ENCODE measurements at regions not wholly inside any gene's neighbourhood (a gene's known extent, or its start where the extent isn't known, plus 50 kb on each side); places are given as distances from the start of the nearest gene placed in this dataset.

- no peaks in the 10 kb centered on the region for H3K4me1 ChIP-seq (ENCODE audit: insufficient read depth, low read length, poor library complexity, severe bottlenecking)
- no peak for DNase-seq (ENCODE audit: low spot score)
- CTCF ChIA-PET = no interaction called here
- TF ChIP-seq CTCF (conservative IDR thresholded peaks at IDR 0.05; ENCODE audit: low read depth, low read length) (no peak), EZH2 (IDR thresholded peaks at IDR 0.05; ENCODE audit: borderline replicate concordance, low read depth, low read length, poor library complexity, severe bottlenecking) (no peak)
- H3K36me3 ChIP-seq (ENCODE audit: insufficient read depth, low read length, poor library complexity, severe bottlenecking) = no peaks in the 10 kb centered on the region
- H3K9me3 ChIP-seq (ENCODE audit: low read depth, low read length, poor library complexity, severe bottlenecking) = no peaks in the 10 kb centered on the region
- no peak overlapping the region for H3K4me3 ChIP-seq (ENCODE audit: low read depth, low read length, poor library complexity, severe bottlenecking)
- POLR2A ChIA-PET (ENCODE audit: low non-redundant PET) = no interaction called here
- H3K27me3 ChIP-seq (replicated peaks; ENCODE audit: insufficient read depth, low read depth, low read length, poor library complexity) = peaks cover 12% of the 10 kb centered on the region
- H3K27ac ChIP-seq (ENCODE audit: low read depth, low read length, poor library complexity, severe bottlenecking) = no peak overlapping the region
- intact Hi-C loops (cut with micrococcal nuclease; ENCODE audit: unreplicated experiment) = no loop called here
- no TSS peak for BruUV-seq (replicated peaks)
These were observed 265.1 kb downstream of the PREX1 start for GRCh38 chr20:48562586-48563116.

DNA sequence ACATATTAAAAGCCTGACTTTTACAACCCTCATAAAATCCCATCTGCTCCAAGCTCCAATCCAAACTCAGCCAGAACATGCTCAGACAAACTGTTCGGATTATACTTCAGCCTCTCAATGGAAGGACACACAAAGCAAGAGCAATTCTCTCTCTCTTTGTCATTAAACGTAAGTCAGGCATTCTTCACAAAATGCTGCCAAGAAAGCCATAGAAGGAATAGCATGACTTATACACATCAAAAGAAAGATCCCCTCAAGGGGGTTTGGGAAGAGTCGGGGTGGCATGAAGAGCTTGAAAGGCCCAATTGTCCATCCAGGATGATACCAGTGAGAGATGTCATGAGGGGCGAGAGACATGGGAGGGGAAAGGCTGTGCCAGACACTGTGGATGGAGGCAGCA lies 268.9 kb downstream of the PREX1 start:
- intact Hi-C loops (cut with micrococcal nuclease; ENCODE audit: unreplicated experiment) = no loop called here
- Histone ChIP-seq H3K27ac (ENCODE audit: low read depth, low read length, poor library complexity, severe bottlenecking) (no peak overlapping the region), H3K4me1 (ENCODE audit: insufficient read depth, low read length, poor library complexity, severe bottlenecking) (no peaks in the 10 kb centered on the region), H3K9me3 (ENCODE audit: low read depth, low read length, poor library complexity, severe bottlenecking) (no peaks in the 10 kb centered on the region), H3K27me3 (replicated peaks; ENCODE audit: insufficient read depth, low read depth, low read length, poor library complexity) (peaks cover 6% of the 10 kb centered on the region), H3K36me3 (ENCODE audit: insufficient read depth, low read length, poor library complexity, severe bottlenecking) (no peaks in the 10 kb centered on the region), H3K4me3 (ENCODE audit: low read depth, low read length, poor library complexity, severe bottlenecking) (no peak overlapping the region)
- no peak for TF ChIP-seq CTCF (conservative IDR thresholded peaks at IDR 0.05; ENCODE audit: low read depth, low read length)
- TF ChIP-seq EZH2 (IDR thresholded peaks at IDR 0.05; ENCODE audit: borderline replicate concordance, low read depth, low read length, poor library complexity, severe bottlenecking) = no peak
- CTCF ChIA-PET = no interaction called here
- no peak for DNase-seq (ENCODE audit: low spot score)
- BruUV-seq (replicated peaks) = no TSS peak
- POLR2A ChIA-PET (ENCODE audit: low non-redundant PET) = no interaction called here

GRCh38 chr20:48557380-48557779 lies 270.4 kb downstream of the PREX1 start:
- intact Hi-C loops (cut with micrococcal nuclease; ENCODE audit: unreplicated experiment) = no loop called here
- Histone ChIP-seq H3K4me3 (ENCODE audit: low read depth, low read length, poor library complexity, severe bottlenecking) (no peak overlapping the region), H3K27me3 (replicated peaks; ENCODE audit: insufficient read depth, low read depth, low read length, poor library complexity) (peaks cover 9% of the 10 kb centered on the region), H3K9me3 (ENCODE audit: low read depth, low read length, poor library complexity, severe bottlenecking) (no peaks in the 10 kb centered on the region), H3K27ac (ENCODE audit: low read depth, low read length, poor library complexity, severe bottlenecking) (no peak overlapping the region), H3K36me3 (ENCODE audit: insufficient read depth, low read length, poor library complexity, severe bottlenecking) (no peaks in the 10 kb centered on the region), H3K4me1 (ENCODE audit: insufficient read depth, low read length, poor library complexity, severe bottlenecking) (no peaks in the 10 kb centered on the region)
- BruUV-seq (replicated peaks) = no TSS peak
- ChIA-PET CTCF (no interaction called here), POLR2A (ENCODE audit: low non-redundant PET) (no interaction called here)
- no peak for DNase-seq (ENCODE audit: low spot score)
- TF ChIP-seq CTCF (conservative IDR thresholded peaks at IDR 0.05; ENCODE audit: low read depth, low read length) = no peak
- no peak for TF ChIP-seq EZH2 (IDR thresholded peaks at IDR 0.05; ENCODE audit: borderline replicate concordance, low read depth, low read length, poor library complexity, severe bottlenecking)

Data from A673 (cell line).